Fibroblast of lung (primary cell): ENCODE measurements at regions not wholly inside any gene's neighbourhood (a gene's known extent, or its start where the extent isn't known, plus 50 kb on each side); places are given as distances from the start of the nearest gene placed in this dataset.

Experiments
- EZH2 ChIP-seq: IDR thresholded peaks from 2 replicates; pipeline ENCODE4 v1.5.1; 2012; ENCODE audit warnings: low read length, control low read depth, mild to moderate bottlenecking; ENCODE audit errors: missing control alignments
- TF ChIP-seq, protein P1 (sequence below), 2 donors: IDR thresholded peaks in 1 of 2; conservative IDR thresholded peaks in 1 of 2; 1 replicate in 1 of 2; 2 replicates in 1 of 2; pipeline ENCODE4 v1.5.1; 2011 to 2012; ENCODE audit warnings: low read length in 2 of 2, control low read depth in 1 of 2, inconsistent platforms in 1 of 2, low read depth in 1 of 2, mild to moderate bottlenecking in 1 of 2

DNA sequence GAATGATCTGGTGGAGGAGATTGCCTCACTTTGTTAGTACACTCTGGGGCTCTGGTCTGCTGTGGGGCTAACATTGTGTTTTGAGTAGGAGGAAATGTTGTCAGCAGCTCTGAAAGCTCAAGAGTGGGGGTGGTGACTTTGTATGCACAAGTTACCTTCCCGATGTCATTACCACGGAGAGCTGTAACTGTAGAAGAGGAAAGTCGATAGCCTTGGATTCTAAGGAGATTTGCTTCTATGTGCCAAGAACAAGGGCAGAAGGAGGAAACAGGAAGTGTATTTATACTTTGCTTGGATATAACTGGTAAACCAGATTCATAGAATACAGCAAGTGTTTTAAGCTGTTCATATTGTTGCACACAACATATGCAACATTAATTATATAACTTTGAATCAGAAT, 196.1 kb downstream of the AMY1C start:
- TF ChIP-seq, protein P1, sequence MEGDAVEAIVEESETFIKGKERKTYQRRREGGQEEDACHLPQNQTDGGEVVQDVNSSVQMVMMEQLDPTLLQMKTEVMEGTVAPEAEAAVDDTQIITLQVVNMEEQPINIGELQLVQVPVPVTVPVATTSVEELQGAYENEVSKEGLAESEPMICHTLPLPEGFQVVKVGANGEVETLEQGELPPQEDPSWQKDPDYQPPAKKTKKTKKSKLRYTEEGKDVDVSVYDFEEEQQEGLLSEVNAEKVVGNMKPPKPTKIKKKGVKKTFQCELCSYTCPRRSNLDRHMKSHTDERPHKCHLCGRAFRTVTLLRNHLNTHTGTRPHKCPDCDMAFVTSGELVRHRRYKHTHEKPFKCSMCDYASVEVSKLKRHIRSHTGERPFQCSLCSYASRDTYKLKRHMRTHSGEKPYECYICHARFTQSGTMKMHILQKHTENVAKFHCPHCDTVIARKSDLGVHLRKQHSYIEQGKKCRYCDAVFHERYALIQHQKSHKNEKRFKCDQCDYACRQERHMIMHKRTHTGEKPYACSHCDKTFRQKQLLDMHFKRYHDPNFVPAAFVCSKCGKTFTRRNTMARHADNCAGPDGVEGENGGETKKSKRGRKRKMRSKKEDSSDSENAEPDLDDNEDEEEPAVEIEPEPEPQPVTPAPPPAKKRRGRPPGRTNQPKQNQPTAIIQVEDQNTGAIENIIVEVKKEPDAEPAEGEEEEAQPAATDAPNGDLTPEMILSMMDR (conservative IDR thresholded peaks at IDR 0.05 in 1 of 2, IDR thresholded peaks at IDR 0.05 in 1 of 2; ENCODE audit: low read depth in 1 of 2, low read length in 2 of 2), result no peak
- TF ChIP-seq EZH2, result no peak
